WI38 (cell line): ENCODE measurements at regions not wholly inside any gene's neighbourhood (a gene's known extent, or its start where the extent isn't known, plus 50 kb on each side); places are given as distances from the start of the nearest gene placed in this dataset.

Source experiments
- H3K4me3 ChIP-seq: 2 replicates; pipeline ENCODE4 v1.5.1; 2011; ENCODE audit warnings: low read depth, mild to moderate bottlenecking, control low read depth, low read length
- TF ChIP-seq, protein P1 (sequence below): IDR thresholded peaks from 2 replicates; pipeline ENCODE4 v1.5.1; 2012; ENCODE audit warnings: low read depth, mild to moderate bottlenecking, control low read depth, low read length

- TF ChIP-seq, protein P1, sequence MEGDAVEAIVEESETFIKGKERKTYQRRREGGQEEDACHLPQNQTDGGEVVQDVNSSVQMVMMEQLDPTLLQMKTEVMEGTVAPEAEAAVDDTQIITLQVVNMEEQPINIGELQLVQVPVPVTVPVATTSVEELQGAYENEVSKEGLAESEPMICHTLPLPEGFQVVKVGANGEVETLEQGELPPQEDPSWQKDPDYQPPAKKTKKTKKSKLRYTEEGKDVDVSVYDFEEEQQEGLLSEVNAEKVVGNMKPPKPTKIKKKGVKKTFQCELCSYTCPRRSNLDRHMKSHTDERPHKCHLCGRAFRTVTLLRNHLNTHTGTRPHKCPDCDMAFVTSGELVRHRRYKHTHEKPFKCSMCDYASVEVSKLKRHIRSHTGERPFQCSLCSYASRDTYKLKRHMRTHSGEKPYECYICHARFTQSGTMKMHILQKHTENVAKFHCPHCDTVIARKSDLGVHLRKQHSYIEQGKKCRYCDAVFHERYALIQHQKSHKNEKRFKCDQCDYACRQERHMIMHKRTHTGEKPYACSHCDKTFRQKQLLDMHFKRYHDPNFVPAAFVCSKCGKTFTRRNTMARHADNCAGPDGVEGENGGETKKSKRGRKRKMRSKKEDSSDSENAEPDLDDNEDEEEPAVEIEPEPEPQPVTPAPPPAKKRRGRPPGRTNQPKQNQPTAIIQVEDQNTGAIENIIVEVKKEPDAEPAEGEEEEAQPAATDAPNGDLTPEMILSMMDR: no peak
- no peak overlapping the region for H3K4me3 ChIP-seq
Observed at GRCh38 chr10:84837041-84837812, 508.8 kb downstream of the CCSER2 start.

DNA sequence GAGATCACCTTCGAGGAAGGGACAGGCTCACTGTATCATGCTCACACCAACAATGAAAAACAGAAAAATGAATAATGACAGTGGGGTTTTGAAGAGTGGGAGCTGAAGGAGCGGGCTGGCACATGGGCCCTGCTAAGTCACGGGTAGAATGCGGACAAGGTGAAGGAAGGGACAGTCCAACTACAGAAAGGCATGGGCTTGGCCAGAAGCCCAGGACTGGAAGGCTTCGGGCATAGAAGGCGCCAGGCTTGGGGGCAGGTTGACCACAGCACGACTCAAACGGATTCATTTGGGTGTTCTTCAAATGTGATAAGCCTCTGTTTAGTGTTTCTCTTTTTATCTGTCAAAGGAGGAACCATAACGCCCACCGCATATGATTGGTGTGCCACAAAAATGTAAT is 509.5 kb downstream of the CCSER2 start:
- H3K4me3 ChIP-seq: no peak overlapping the region

GRCh38 chr10:84838851-84839250 is 510.5 kb downstream of the CCSER2 start:
- TF ChIP-seq, protein P1: no peak
- H3K4me3 ChIP-seq: no peak overlapping the region

More for the DNA sequence above, 509.5 kb downstream of the CCSER2 start:
- TF ChIP-seq, protein P1: no peak

DNA sequence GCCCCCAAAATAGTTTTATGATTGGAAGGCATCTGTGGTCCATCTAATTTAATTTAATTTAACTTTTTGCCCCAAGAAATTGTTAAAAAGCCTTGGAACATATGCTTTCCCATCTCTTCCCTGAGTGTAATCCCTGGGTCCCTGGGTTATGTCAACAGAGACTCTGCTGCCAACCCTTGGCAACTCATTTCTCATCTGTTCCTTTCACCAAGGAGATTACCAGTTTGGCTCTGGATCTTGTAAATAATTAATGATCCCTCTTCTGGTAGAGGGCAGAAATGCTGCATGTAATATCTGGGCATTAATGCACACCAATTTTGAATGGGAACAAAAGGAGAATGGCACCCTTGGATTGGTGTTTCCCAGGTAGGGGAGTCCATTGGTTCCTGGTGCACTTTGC is 514.2 kb downstream of the CCSER2 start:
- TF ChIP-seq, protein P1: no peak
- no peak overlapping the region for H3K4me3 ChIP-seq

DNA sequence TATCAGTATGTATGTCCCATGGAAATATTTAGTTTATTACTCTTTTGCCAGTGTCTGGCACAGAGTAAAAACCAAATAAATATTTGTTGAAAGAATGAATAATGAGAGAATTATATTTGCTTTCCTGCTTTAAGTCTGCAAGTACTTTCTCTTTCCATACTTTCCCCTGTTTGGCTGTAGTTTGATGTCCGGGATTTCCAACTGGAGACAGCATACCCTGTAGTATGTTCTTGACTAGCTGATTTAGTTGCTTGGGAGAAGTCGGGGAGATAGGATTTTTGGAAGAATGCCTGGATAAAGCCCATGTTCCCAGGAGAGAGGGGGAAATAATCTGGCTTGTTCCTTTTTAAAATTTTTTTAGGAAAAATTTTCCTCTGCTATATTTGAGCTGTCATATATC is 516.1 kb downstream of the CCSER2 start:
- TF ChIP-seq, protein P1: no peak

DNA sequence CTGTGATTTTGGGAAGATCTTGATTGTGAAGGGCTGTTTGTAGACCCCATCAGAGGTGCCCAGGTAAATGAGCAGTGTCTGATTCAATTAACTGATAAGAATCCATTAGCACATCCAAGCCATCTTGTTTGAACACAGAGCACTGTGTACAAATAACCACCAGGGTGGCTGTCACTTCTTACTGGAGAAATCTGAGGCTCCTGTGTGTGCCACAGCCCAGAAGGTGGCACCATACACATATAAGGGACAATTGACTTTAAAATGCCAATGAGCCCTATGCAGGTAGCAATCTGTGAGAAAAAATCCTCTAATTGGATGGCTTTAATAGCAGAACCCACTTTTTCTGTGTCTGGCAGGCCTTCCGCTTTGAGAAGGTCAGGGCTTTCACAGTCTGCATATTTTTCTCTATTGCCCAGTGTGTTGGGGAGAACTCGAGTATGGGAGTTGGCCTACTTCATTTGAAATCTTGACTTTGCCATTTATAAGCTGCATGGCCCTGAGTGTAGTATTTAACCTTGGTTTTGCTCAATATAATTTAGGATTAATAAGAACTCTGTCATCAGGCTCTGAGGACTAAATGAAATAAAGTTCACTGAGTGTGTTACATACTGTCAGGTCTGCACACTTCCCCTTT is 517.4 kb downstream of the CCSER2 start:
- no peak overlapping the region for H3K4me3 ChIP-seq
- TF ChIP-seq, protein P1: no peak

More for the DNA sequence above, 516.1 kb downstream of the CCSER2 start:
- H3K4me3 ChIP-seq: no peak overlapping the region

DNA sequence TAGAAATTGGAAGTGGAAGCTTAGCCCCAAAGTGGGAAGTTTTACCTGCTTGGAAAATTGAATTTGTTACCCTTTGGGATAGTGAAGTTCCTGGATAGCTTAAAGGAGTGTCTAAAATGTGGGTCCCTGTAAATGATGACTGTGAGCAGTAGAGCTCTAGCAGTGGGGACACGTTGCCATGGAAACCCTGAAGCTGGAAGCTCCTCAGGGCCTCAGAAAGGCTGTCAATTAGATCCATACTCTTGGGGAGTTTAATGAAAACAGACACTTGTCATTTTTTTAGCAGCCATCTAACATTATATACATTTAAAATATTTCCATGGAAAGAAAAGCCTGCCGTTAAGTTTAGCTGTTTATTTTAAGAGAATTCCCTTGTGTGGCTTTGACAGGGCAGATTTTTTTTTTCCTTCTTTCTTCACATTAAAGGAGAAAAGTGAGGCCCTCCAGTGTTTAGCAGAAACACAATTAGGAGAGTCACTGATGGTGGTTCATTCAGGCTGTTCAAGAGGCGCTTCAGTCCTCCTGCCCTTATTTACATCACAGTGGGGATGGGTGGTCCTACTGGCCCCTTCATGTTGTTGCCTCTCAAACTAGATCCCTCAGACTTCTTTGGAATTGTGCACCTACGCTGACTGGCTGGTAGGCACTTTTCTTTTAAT is 518.4 kb downstream of the CCSER2 start:
- TF ChIP-seq, protein P1: no peak
- H3K4me3 ChIP-seq: no peak overlapping the region
